ENCODE measurements at regions not wholly inside any gene's neighbourhood (a gene's known extent, or its start where the extent isn't known, plus 50 kb on each side); places are given as distances from the start of the nearest gene placed in this dataset.

DNA sequence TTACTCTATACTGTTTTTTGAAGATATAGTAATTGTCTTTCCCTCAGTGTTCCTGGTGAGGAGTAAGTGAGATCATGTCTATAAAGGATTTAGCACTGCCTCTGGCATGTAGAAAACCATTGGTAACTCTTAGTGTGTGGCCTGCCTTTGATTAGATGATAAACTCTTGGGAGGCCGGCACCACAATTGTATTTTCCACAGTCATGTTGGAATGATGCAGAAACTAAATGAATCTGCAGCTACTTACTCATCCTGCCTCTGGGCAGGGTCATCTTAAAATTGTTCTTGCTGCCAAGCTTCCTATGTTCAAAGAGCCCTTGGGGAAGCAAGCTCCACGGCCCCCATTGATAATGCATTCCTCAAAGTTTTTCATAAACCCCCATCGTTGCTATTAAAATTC lies 204.6 kb downstream of the ANKRD7 start:
- TF ChIP-seq TP53 (CRISPR knock-in tag; IDR thresholded peaks at IDR 0.05) (no peak), CEBPB (IDR thresholded peaks at IDR 0.05) (no peak)
- TF ChIP-seq, protein P1, sequence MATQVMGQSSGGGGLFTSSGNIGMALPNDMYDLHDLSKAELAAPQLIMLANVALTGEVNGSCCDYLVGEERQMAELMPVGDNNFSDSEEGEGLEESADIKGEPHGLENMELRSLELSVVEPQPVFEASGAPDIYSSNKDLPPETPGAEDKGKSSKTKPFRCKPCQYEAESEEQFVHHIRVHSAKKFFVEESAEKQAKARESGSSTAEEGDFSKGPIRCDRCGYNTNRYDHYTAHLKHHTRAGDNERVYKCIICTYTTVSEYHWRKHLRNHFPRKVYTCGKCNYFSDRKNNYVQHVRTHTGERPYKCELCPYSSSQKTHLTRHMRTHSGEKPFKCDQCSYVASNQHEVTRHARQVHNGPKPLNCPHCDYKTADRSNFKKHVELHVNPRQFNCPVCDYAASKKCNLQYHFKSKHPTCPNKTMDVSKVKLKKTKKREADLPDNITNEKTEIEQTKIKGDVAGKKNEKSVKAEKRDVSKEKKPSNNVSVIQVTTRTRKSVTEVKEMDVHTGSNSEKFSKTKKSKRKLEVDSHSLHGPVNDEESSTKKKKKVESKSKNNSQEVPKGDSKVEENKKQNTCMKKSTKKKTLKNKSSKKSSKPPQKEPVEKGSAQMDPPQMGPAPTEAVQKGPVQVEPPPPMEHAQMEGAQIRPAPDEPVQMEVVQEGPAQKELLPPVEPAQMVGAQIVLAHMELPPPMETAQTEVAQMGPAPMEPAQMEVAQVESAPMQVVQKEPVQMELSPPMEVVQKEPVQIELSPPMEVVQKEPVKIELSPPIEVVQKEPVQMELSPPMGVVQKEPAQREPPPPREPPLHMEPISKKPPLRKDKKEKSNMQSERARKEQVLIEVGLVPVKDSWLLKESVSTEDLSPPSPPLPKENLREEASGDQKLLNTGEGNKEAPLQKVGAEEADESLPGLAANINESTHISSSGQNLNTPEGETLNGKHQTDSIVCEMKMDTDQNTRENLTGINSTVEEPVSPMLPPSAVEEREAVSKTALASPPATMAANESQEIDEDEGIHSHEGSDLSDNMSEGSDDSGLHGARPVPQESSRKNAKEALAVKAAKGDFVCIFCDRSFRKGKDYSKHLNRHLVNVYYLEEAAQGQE (IDR thresholded peaks at IDR 0.05), result no peak
- TF ChIP-seq, protein P2, sequence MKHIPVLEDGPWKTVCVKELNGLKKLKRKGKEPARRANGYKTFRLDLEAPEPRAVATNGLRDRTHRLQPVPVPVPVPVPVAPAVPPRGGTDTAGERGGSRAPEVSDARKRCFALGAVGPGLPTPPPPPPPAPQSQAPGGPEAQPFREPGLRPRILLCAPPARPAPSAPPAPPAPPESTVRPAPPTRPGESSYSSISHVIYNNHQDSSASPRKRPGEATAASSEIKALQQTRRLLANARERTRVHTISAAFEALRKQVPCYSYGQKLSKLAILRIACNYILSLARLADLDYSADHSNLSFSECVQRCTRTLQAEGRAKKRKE (CRISPR knock-in tag; IDR thresholded peaks at IDR 0.05; ENCODE audit: low read depth), result no peak
